ENCODE measurements at regions not wholly inside any gene's neighbourhood (a gene's known extent, or its start where the extent isn't known, plus 50 kb on each side); places are given as distances from the start of the nearest gene placed in this dataset.

GRCh38 chr4:128556756-128557155 is 252.7 kb upstream of the JADE1 start:
- BruUV-seq (replicated peaks), result no TSS peak
- ATAC-seq, result no peak
- Histone ChIP-seq H3K4me3 (replicated peaks in 1 of 3; ENCODE audit: insufficient read depth in 1 of 3, low read depth in 2 of 3, low read length in 3 of 3) (no peak overlapping the region), H2AFZ (ENCODE audit: low read length) (no peak overlapping the region), H3K79me2 (ENCODE audit: insufficient read depth, low read length) (no peaks in the 10 kb centered on the region), H3K9me3 (ENCODE audit: low read length) (no peaks in the 10 kb centered on the region), H4K20me1 (ENCODE audit: insufficient read depth, low read length) (no peaks in the 10 kb centered on the region), H3K9ac (ENCODE audit: insufficient read depth, low read depth, low read length) (no peak overlapping the region), H3K36me3 (replicated peaks in 1 of 2; ENCODE audit: control insufficient read depth in 1 of 2, insufficient read depth in 2 of 2, low read length in 2 of 2) (no peaks in the 10 kb centered on the region), H3K27me3 (ENCODE audit: control insufficient read depth in 1 of 2, insufficient read depth in 2 of 2, low read length in 2 of 2) (peaks cover 0 to 3% of the 10 kb centered on the region in 2 experiments; a peak in 1 of 5 replicates), H3K4me2 (ENCODE audit: low read depth, low read length) (no peak overlapping the region), H3K4me1 (ENCODE audit: insufficient read depth, low read length) (peaks cover 27% of the 10 kb centered on the region), H3K27ac (ENCODE audit: extremely low read length, insufficient read depth, low read length) (no peak overlapping the region)
- intact Hi-C loops (cut with micrococcal nuclease; ENCODE audit: unreplicated experiment) (no loop called here), in situ Hi-C loops (cut with HindIII; ENCODE audit: extremely low pct_ligation_motif_present, low pct_unique_long_range_greater_than_20kb) (loop anchor here (25.0 kb wide), 2 partner anchors 256 to 369 kb away; partner anchors contain the start of gene JADE1)
- FAIRE-seq, result no peak
- no peak for DNase-seq (ENCODE audit: low spot score)
- ChIA-PET CTCF (ENCODE audit: low intra/inter-chr PET ratio, low total read pairs) (no interaction called here), POLR2A (no interaction called here)
- WGBS (ENCODE audit: low lambda C conversion rate), result 17% methylated on average over 3 of the region's 3 CpGs
- no peak for TF ChIP-seq NR2F2 (IDR thresholded peaks at IDR 0.05; ENCODE audit: borderline replicate concordance, low read depth)
- TF ChIP-seq MED13 (CRISPR knock-in tag; IDR thresholded peaks at IDR 0.05), result no peak
- TF ChIP-seq ZNF432 (CRISPR knock-in tag; IDR thresholded peaks at IDR 0.05; ENCODE audit: borderline replicate concordance), result no peak
- TF ChIP-seq ZNF878 (CRISPR knock-in tag; IDR thresholded peaks at IDR 0.05), result no peak
- no peak for TF ChIP-seq GRHL1 (CRISPR knock-in tag; conservative IDR thresholded peaks at IDR 0.05)
- TF ChIP-seq ZNF552 (CRISPR knock-in tag; IDR thresholded peaks at IDR 0.05; ENCODE audit: borderline replicate concordance), result no peak
- no peak for TF ChIP-seq HES4 (CRISPR knock-in tag; IDR thresholded peaks at IDR 0.05; ENCODE audit: borderline replicate concordance)

All from HepG2 (cell line).